ENCODE measurements at regions not wholly inside any gene's neighbourhood (a gene's known extent, or its start where the extent isn't known, plus 50 kb on each side); places are given as distances from the start of the nearest gene placed in this dataset.
"Not testable (repeated sequence)": the region's sequence is repeated elsewhere in the genome, so short reads cannot be mapped to it uniquely, and the experiment has no call there.

GRCh38 chr20:20791664-20792568, 79.5 kb upstream of the RALGAPA2 start:
- no peak for DNase-seq

- DNase-seq: no peak
Observed at GRCh38 chr20:20788308-20788707, 75.9 kb upstream of the RALGAPA2 start.

GRCh38 chr20:20786428-20786827, 74.0 kb upstream of the RALGAPA2 start:
- DNase-seq: peak; percentile 2

DNA sequence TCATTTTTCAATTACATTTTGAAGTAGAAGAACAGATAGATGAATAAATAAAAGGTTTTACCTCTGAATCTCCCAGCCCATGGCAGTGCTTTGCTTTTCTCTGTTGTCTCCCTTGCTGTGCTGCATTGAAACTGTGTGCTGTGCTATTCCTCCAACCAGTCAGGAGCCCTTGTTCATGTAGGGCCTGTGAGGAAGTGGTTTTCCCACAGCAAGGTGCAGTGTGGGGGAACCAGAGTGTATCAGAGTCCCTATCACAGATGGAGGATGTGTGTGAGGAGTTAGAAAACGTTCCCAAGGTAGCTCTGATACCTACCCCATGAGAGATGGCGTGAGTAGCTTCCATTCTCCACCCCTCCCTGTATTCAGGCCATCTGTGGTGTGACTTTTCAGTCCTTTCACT, 72.8 kb upstream of the RALGAPA2 start:
- DNase-seq: no peak

- DNase-seq: not testable (repeated sequence)
Observed at GRCh38 chr20:20784450-20784849, 72.0 kb upstream of the RALGAPA2 start.

DNA sequence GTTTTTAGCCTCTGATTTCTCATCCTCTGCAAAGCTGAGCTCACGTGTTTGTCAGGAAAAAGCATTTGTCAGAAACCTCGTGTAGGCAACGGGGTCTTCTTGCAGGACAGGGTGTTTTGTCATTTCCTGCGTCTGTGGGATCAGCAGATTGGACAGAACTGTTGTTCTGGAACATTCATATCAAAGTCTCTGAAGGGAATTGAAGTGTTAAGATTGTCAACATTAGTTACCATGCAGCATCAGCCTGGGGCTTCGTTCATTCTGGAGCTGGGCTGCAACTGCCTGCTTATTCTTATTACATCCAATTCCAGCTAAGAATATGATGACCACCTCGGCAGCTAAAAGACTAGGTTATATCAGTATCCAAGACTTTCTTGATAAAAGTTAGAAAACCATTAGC, 71.0 kb upstream of the RALGAPA2 start:
- DNase-seq: no peak

- no peak for DNase-seq
Observed at GRCh38 chr20:20782755-20783154, 70.3 kb upstream of the RALGAPA2 start.

GRCh38 chr20:20782231-20782630, 69.8 kb upstream of the RALGAPA2 start:
- DNase-seq: no peak

DNA sequence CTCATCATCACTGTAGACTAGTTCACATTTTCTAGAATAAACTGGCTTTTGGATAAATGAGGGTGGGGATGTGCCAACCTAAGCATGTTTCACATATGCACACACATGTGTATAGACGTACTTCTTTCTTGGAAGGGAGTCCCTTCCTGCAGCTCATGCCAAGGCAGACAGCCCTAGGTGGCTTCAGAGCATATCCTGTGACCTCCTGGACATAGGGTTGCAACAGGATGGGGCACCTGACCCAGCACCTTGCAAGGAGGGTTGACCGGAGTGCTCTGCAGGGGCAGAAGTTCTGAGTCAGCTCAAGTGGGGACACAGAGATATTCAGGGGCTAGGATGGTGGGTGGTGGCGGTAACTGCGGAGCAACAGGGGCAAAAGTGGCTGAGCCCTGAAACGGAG, 68.6 kb upstream of the RALGAPA2 start:
- no peak for DNase-seq

GRCh38 chr20:20780127-20780824, 67.8 kb upstream of the RALGAPA2 start:
- DNase-seq: peak; percentile 18

DNA sequence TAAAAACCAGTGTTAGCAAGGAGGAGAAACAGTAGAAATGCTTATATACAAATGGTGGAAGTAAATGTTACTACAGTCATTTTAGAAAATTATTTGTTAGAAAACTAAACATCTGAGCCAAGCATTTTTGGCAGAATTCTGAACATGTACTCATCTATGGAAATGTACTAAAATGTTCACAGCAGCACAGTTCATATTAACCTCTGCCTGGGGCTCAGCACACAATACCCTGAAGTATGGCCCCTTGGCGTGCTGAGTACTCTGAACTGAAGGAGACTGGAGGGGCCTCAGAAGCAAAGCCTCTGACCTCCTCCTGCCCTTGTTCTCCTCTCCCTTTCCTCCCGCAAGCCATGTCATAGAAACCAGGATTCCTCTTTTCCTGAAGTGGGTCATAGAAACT, 66.2 kb upstream of the RALGAPA2 start:
- no peak for DNase-seq

DNA sequence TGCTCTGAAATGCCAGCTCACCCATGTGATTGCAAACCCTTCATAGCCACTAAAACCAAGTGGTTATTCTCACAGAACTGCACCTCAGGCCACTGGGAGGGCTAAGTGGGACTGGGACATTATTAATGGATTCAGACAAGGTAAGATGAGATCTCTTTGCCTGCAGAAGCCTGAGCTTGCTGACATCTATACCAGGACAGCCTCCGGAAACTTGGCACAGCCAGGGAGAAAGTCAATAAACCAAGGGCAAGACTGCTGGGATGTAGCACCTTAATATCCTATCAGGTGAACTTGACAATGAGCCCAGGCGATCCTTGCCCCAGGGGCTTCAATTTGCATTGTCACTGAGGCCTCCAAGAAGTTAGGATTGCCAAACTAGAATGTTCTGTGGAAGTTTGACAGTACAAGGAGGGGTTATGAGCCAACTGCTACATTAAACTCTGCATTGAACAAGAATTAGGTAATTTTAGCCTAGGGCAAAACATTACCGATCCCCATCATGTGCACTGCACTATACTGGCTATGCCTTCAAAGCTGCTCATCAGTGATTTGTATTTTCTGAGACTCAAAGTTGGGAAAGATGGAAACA, 60.1 kb upstream of the RALGAPA2 start:
- no peak for DNase-seq

- no peak for DNase-seq
Observed at GRCh38 chr20:20768202-20768815, 55.9 kb upstream of the RALGAPA2 start.

DNA sequence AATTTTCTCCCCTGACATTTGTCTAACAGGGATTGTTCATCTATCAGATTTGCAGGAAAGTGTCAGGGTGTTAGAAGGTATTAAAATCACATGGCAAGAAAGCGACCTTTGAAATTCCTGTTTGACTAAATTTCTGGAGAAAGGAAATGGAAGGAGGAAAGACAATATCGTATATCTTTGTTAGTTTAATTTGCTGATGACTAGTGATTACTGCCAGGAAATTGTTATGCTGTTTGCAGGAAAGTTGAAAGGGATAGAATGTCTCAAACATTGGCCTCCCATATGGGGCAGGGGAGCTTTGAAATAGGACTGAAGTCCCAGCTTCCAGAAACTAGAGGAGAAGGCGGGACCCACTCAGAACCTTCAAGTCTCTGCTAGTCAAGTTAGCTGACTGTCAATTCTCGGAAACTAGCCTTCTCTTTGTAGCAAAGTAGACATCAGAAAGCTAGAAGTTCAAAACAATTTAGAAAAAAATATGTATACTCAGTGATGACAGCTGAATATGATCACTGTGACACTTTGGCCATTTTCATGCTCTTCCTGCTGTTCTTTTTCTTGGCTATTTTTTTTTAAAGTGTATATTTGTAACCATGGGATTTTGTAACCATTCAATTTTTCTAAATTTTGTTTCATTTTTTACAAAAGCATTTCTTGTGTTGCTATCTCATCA, 53.4 kb upstream of the RALGAPA2 start:
- no peak for DNase-seq

GRCh38 chr20:20763650-20764049, 51.2 kb upstream of the RALGAPA2 start:
- DNase-seq: no peak
